IPS-15b (cell line): ENCODE measurements at regions not wholly inside any gene's neighbourhood (a gene's known extent, or its start where the extent isn't known, plus 50 kb on each side); places are given as distances from the start of the nearest gene placed in this dataset.

Source experiments
- H3K27me3 ChIP-seq: one replicate; pipeline ENCODE4 v1.6.1; 2013; ENCODE audit warnings: low read length; ENCODE audit not compliant: control insufficient read depth, insufficient read depth
- H3K36me3 ChIP-seq: one replicate; pipeline ENCODE4 v1.6.1; 2013; ENCODE audit warnings: low read length; ENCODE audit not compliant: control insufficient read depth, insufficient read depth
- H3K4me1 ChIP-seq: one replicate; pipeline ENCODE4 v1.6.1; 2013; ENCODE audit warnings: mild to moderate bottlenecking, low read length; ENCODE audit not compliant: control insufficient read depth, insufficient read depth
- H3K4me3 ChIP-seq: one replicate; pipeline ENCODE4 v1.5.1; 2013; ENCODE audit warnings: low read depth, low read length
- H3K9ac ChIP-seq: one replicate; pipeline ENCODE4 v1.6.1; 2013; ENCODE audit warnings: low read depth, mild to moderate bottlenecking, low read length
- H3K9me3 ChIP-seq: one replicate; pipeline ENCODE4 v1.6.1; 2013; ENCODE audit warnings: mild to moderate bottlenecking, low read length; ENCODE audit not compliant: control insufficient read depth, insufficient read depth

GRCh38 chr7:69184339-69184738, 413.9 kb upstream of the AUTS2 start:
- H3K27me3 ChIP-seq, result no peaks in the 10 kb centered on the region
- no peaks in the 10 kb centered on the region for H3K36me3 ChIP-seq
- no peaks in the 10 kb centered on the region for H3K9me3 ChIP-seq
- H3K4me1 ChIP-seq, result no peaks in the 10 kb centered on the region
- no peak overlapping the region for H3K9ac ChIP-seq
- no peak overlapping the region for H3K4me3 ChIP-seq

- Histone ChIP-seq H3K4me3 (no peak overlapping the region), H3K9ac (no peak overlapping the region), H3K9me3 (no peaks in the 10 kb centered on the region), H3K27me3 (no peaks in the 10 kb centered on the region), H3K36me3 (no peaks in the 10 kb centered on the region), H3K4me1 (no peaks in the 10 kb centered on the region)
Observed at GRCh38 chr7:69185170-69185569, 413.1 kb upstream of the AUTS2 start.

- Histone ChIP-seq H3K9ac (no peak overlapping the region), H3K36me3 (no peaks in the 10 kb centered on the region), H3K27me3 (no peaks in the 10 kb centered on the region), H3K4me1 (no peaks in the 10 kb centered on the region), H3K4me3 (no peak overlapping the region), H3K9me3 (no peaks in the 10 kb centered on the region)
Observed at GRCh38 chr7:69186974-69187373, 411.3 kb upstream of the AUTS2 start.

GRCh38 chr7:69187824-69188333, 410.4 kb upstream of the AUTS2 start:
- Histone ChIP-seq H3K36me3 (no peaks in the 10 kb centered on the region), H3K4me3 (no peak overlapping the region), H3K4me1 (no peaks in the 10 kb centered on the region), H3K27me3 (no peaks in the 10 kb centered on the region), H3K9me3 (no peaks in the 10 kb centered on the region), H3K9ac (no peak overlapping the region)

- Histone ChIP-seq H3K4me3 (no peak overlapping the region), H3K36me3 (no peaks in the 10 kb centered on the region), H3K27me3 (no peaks in the 10 kb centered on the region), H3K4me1 (no peaks in the 10 kb centered on the region), H3K9me3 (no peaks in the 10 kb centered on the region), H3K9ac (no peak overlapping the region)
Observed at GRCh38 chr7:69189406-69189805, 408.9 kb upstream of the AUTS2 start.

GRCh38 chr7:69190025-69190424, 408.2 kb upstream of the AUTS2 start:
- no peak overlapping the region for H3K9ac ChIP-seq
- H3K4me1 ChIP-seq, result no peaks in the 10 kb centered on the region
- no peaks in the 10 kb centered on the region for H3K36me3 ChIP-seq
- no peaks in the 10 kb centered on the region for H3K27me3 ChIP-seq
- no peaks in the 10 kb centered on the region for H3K9me3 ChIP-seq
- no peak overlapping the region for H3K4me3 ChIP-seq

- H3K36me3 ChIP-seq, result no peaks in the 10 kb centered on the region
- no peak overlapping the region for H3K4me3 ChIP-seq
- no peaks in the 10 kb centered on the region for H3K27me3 ChIP-seq
- no peaks in the 10 kb centered on the region for H3K9me3 ChIP-seq
- no peaks in the 10 kb centered on the region for H3K4me1 ChIP-seq
- no peak overlapping the region for H3K9ac ChIP-seq
Observed at GRCh38 chr7:69190763-69191162, 407.5 kb upstream of the AUTS2 start.

GRCh38 chr7:69192134-69192533, 406.1 kb upstream of the AUTS2 start:
- Histone ChIP-seq H3K9ac (no peak overlapping the region), H3K36me3 (no peaks in the 10 kb centered on the region), H3K9me3 (no peaks in the 10 kb centered on the region), H3K4me3 (no peak overlapping the region), H3K27me3 (no peaks in the 10 kb centered on the region), H3K4me1 (no peaks in the 10 kb centered on the region)

- Histone ChIP-seq H3K27me3 (no peaks in the 10 kb centered on the region), H3K9ac (no peak overlapping the region), H3K4me3 (no peak overlapping the region), H3K4me1 (no peaks in the 10 kb centered on the region), H3K9me3 (no peaks in the 10 kb centered on the region), H3K36me3 (no peaks in the 10 kb centered on the region)
Observed at GRCh38 chr7:69193061-69193460, 405.2 kb upstream of the AUTS2 start.

- Histone ChIP-seq H3K36me3 (no peaks in the 10 kb centered on the region), H3K4me3 (no peak overlapping the region), H3K9ac (no peak overlapping the region), H3K4me1 (no peaks in the 10 kb centered on the region), H3K9me3 (no peaks in the 10 kb centered on the region), H3K27me3 (no peaks in the 10 kb centered on the region)
Observed at GRCh38 chr7:69196593-69196992, 401.7 kb upstream of the AUTS2 start.

GRCh38 chr7:69198250-69198649, 400.0 kb upstream of the AUTS2 start:
- no peak overlapping the region for H3K9ac ChIP-seq
- H3K36me3 ChIP-seq, result no peaks in the 10 kb centered on the region
- H3K4me1 ChIP-seq, result no peaks in the 10 kb centered on the region
- no peak overlapping the region for H3K4me3 ChIP-seq
- no peaks in the 10 kb centered on the region for H3K9me3 ChIP-seq
- H3K27me3 ChIP-seq, result no peaks in the 10 kb centered on the region

GRCh38 chr7:69199041-69199440, 399.2 kb upstream of the AUTS2 start:
- Histone ChIP-seq H3K9ac (no peak overlapping the region), H3K27me3 (no peaks in the 10 kb centered on the region), H3K4me3 (no peak overlapping the region), H3K4me1 (no peaks in the 10 kb centered on the region), H3K36me3 (no peaks in the 10 kb centered on the region), H3K9me3 (no peaks in the 10 kb centered on the region)

GRCh38 chr7:69199661-69200060, 398.6 kb upstream of the AUTS2 start:
- Histone ChIP-seq H3K27me3 (no peaks in the 10 kb centered on the region), H3K9me3 (no peaks in the 10 kb centered on the region), H3K4me3 (no peak overlapping the region), H3K4me1 (no peaks in the 10 kb centered on the region), H3K9ac (no peak overlapping the region), H3K36me3 (no peaks in the 10 kb centered on the region)
